Left colon (tissue), 2 donors: ENCODE measurements at regions not wholly inside any gene's neighbourhood (a gene's known extent, or its start where the extent isn't known, plus 50 kb on each side); places are given as distances from the start of the nearest gene placed in this dataset.
"Not testable (repeated sequence)": the region's sequence is repeated elsewhere in the genome, so short reads cannot be mapped to it uniquely, and the experiment has no call there.

ENCODE experiments used
- ATAC-seq: fragments of 200-7000 bp; cut with Tn5 transposase; one replicate; pipeline ENCODE4 v1.9.1; 2020; ENCODE audit warnings: mild to moderate bottlenecking, moderate library complexity
- DNase-seq, 2 donors: peaks; one replicate each; pipeline ENCODE4 v3.0.0-alpha.2; 2020
- intact Hi-C, 2 donors: fragments of 100-400 bp; cut with DNase I in 1 of 2; cut with micrococcal nuclease in 1 of 2; formaldehyde crosslinking; loops; one replicate each; pipeline versions ENCODE4 v1.11.2 to v1.14.0; 2022; cut with DNase I, micrococcal nuclease
- donor health status: DM: no; HTN: no; CAD: no.
- donor health status: DM: yes; HTN: yes; CAD: no.

GRCh38 chr6:167702241-167702827 is 124.4 kb upstream of the AFDN start:
- ATAC-seq (peak; percentile 34), DNase-seq (no peak)
- intact Hi-C loops: no loop called here

GRCh38 chr6:167703347-167703746 is 123.4 kb upstream of the AFDN start:
- DNase-seq (no peak), ATAC-seq (no peak)
- intact Hi-C loops: no loop called here

DNA sequence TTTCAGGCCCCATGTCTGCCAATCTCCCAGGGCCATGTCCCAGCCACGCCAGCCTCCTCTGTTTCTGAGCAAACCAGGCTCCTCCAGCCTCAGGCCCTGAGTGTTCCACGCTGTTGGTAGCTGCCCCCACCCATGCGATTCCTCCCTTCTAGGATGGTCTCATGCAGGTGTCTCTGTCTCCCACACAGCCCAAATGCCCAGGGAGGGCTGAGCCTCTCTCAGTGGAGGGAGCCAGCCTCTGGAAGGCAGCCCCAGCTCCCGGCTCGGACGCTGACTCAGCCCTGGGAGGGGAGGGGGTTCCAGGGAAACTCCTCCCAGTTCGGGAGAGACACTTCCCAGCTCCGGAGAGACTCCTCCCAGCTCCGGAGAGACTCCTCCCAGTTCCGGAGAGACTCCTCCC is 122.9 kb upstream of the AFDN start:
- ATAC-seq: no peak
- intact Hi-C loops: no loop called here
- no peak for DNase-seq

GRCh38 chr6:167704396-167704901 is 122.3 kb upstream of the AFDN start:
- ATAC-seq: no peak
- DNase-seq: no peak
- intact Hi-C loops: no loop called here

GRCh38 chr6:167705211-167705750 is 121.4 kb upstream of the AFDN start:
- no peak for DNase-seq
- ATAC-seq: no peak
- intact Hi-C loops: no loop called here

- DNase-seq: no peak
- intact Hi-C loops: no loop called here
- no peak for ATAC-seq
These were observed 120.2 kb upstream of the AFDN start for GRCh38 chr6:167706313-167707109.

- intact Hi-C loops: no loop called here
- no peak for ATAC-seq
- no peak for DNase-seq
These were observed 118.8 kb upstream of the AFDN start for GRCh38 chr6:167707686-167708500.

GRCh38 chr6:167708501-167709094 is 118.1 kb upstream of the AFDN start:
- no peak for ATAC-seq
- no peak for DNase-seq
- intact Hi-C loops: no loop called here

DNA sequence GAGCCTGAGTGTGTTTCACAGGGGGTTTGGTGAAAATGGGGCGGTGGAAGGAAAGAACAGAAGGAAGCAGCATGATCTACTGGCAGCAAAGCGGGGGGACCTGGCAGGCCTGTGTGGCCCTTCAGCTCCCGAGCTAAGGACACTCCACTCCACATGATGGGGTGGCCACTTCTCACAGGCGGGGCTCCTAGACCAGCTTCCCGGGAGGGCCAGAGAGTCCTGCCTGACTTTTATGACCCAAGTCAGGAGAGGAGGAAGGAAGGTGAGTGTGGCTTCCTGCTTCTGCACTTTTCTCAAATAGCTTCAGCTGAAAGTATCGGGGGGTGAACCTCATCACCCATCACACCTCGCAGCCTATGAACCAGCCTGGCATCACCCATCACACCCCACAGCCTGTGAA is 117.5 kb upstream of the AFDN start:
- intact Hi-C loops: no loop called here
- DNase-seq (no peak), ATAC-seq (no peak)

GRCh38 chr6:167709776-167710336 is 116.9 kb upstream of the AFDN start:
- intact Hi-C loops, DNase-seq, ATAC-seq: not testable (repeated sequence)

DNA sequence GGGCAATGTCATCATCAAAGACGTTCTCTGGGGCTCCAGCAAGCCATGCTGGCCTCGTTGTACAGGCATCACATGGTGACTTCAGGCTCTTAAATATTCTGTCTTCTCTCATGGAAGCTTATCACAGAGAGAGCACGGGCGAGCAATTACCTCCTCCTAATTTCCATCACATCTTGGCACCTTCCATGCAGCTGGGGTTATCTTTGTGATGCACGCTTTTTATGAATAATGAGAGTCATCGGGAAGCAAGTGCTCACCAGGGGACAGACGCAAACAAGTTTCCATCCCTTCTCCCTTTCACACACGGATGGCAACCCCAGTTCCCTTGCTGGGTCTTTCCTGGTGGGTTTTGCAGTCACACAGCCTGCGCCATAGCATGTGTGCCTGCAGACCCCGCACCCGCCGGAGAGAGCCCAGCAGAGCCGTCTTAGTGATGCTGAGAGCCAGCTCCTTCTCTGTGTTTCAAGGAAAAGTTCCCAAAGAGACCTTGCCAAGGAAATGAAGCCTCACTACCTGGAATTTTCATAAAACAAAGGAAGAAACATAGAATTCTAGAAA is 116.3 kb upstream of the AFDN start:
- DNase-seq: no peak
- ATAC-seq: no peak
- intact Hi-C loops: no loop called here

DNA sequence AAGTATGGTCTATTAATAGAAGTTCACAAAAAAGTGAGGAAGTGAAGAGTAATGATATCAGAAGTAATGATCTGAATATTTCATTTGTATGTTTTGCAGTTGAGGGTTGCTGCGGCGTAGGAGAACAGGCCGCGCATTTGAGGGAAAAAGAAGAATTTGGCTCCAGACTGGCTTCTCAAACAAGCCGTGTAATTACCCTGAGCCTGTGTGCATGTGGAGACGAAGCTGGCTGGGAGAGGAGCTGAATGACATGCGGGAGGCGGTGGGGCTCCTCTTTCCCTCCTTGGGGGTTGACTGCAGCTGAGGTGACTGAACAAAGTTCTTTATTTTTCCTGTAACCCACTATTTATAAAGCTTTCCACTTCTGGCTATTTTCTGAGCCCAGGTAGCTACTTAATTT is 115.5 kb upstream of the AFDN start:
- no peak for ATAC-seq

GRCh38 chr6:167711768-167712730 is 114.7 kb upstream of the AFDN start:
- DNase-seq (peak in 1 of 2 donors; percentile 68), ATAC-seq (peak; percentile 93)
- intact Hi-C loops: no loop called here

More for the DNA sequence above, 115.5 kb upstream of the AFDN start:
- intact Hi-C loops: no loop called here
- DNase-seq: no peak

- peak in 1 of 2 donors; percentile 26 for DNase-seq
- intact Hi-C loops: no loop called here
- ATAC-seq: peak; percentile 54
These were observed 113.8 kb upstream of the AFDN start for GRCh38 chr6:167712731-167713475.

GRCh38 chr6:167714152-167714551 is 112.6 kb upstream of the AFDN start:
- DNase-seq (no peak), ATAC-seq (no peak)
- intact Hi-C loops: no loop called here

GRCh38 chr6:167717455-167717854 is 109.3 kb upstream of the AFDN start:
- intact Hi-C loops: no loop called here
- no peak for DNase-seq
- ATAC-seq: no peak

DNA sequence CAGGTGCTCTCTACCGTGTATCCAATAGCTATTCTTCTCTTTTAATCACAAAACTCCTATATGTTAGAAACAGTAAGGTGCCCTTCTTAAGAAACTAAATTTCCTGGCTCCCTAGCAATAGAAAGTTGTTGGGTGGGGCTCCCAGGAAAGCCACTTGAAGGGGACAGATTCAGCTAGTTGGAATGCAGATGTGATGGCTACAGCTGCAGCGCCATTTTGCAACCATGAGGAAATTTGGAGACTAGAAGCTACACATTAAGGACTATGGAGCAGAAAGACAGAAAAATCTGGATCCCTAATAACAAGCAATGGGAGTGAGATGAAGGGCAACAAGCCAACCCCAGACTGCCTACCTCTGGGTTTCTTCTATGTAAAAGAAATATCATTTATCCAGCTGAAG is 108.8 kb upstream of the AFDN start:
- ATAC-seq: no peak
- DNase-seq: no peak
- intact Hi-C loops: no loop called here
